ENCODE measurements at regions not wholly inside any gene's neighbourhood (a gene's known extent, or its start where the extent isn't known, plus 50 kb on each side); places are given as distances from the start of the nearest gene placed in this dataset.

DNA sequence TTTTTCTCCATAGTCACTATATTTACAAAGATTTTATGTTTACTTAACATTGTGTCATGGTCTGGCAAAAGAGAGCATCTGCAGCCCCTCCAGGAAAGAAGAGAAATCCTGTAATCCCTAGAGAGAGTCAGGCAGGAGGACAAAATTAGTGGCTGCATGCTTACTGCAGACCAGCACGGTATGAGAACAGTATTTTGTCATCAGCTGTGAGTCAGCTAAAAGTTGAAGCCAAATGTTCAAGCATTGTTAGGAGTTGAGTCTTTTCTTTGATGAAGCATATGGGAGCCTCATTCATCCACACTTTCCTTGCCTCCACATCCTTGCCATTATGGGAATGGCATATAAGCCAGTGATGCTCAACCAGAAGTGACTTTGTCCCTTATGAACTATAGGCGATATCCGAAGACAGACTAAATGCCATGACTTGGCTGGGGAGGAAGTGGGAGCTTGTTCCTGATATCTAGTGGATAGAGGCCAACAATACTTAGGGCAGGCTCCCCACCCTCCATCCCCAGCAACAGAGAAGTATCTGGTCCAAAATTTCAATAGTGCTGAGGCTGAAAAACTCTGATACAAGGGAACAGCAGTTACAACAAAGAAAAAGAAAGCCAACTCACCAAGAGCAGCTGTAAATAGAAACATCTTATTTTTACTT is 112.0 kb upstream of the OR5AK2 start (continued):
- TF ChIP-seq CTCF (conservative IDR thresholded peaks at IDR 0.05; ENCODE audit: low read depth in 2 of 2) (no peak), POLR2AphosphoS5 (IDR thresholded peaks at IDR 0.05; ENCODE audit: low read depth) (no peak), CREB1 (CRISPR knock-in tag; IDR thresholded peaks at IDR 0.05; ENCODE audit: low read depth) (no peak), ETS1 (IDR thresholded peaks at IDR 0.05) (no peak), ZNF114 (CRISPR knock-in tag; IDR thresholded peaks at IDR 0.05) (no peak), EZH2phosphoT487 (IDR thresholded peaks at IDR 0.05; ENCODE audit: unreplicated experiment) (no peak), STAT1 (IDR thresholded peaks at IDR 0.05; ENCODE audit: unreplicated experiment) (no peak)
- TF ChIP-seq, protein P1, sequence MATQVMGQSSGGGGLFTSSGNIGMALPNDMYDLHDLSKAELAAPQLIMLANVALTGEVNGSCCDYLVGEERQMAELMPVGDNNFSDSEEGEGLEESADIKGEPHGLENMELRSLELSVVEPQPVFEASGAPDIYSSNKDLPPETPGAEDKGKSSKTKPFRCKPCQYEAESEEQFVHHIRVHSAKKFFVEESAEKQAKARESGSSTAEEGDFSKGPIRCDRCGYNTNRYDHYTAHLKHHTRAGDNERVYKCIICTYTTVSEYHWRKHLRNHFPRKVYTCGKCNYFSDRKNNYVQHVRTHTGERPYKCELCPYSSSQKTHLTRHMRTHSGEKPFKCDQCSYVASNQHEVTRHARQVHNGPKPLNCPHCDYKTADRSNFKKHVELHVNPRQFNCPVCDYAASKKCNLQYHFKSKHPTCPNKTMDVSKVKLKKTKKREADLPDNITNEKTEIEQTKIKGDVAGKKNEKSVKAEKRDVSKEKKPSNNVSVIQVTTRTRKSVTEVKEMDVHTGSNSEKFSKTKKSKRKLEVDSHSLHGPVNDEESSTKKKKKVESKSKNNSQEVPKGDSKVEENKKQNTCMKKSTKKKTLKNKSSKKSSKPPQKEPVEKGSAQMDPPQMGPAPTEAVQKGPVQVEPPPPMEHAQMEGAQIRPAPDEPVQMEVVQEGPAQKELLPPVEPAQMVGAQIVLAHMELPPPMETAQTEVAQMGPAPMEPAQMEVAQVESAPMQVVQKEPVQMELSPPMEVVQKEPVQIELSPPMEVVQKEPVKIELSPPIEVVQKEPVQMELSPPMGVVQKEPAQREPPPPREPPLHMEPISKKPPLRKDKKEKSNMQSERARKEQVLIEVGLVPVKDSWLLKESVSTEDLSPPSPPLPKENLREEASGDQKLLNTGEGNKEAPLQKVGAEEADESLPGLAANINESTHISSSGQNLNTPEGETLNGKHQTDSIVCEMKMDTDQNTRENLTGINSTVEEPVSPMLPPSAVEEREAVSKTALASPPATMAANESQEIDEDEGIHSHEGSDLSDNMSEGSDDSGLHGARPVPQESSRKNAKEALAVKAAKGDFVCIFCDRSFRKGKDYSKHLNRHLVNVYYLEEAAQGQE (IDR thresholded peaks at IDR 0.05; ENCODE audit: unreplicated experiment) = no peak

- Mint-ChIP-seq H3K36me3 (ENCODE audit: low read depth) (peaks cover 4% of the 10 kb centered on the region; the same call in 1 of the 3 replicates), H3K27me3 (ENCODE audit: insufficient read depth, low read depth, poor library complexity) (no peaks in the 10 kb centered on the region), H3K9me3 (peaks cover 25% of the 10 kb centered on the region), H3K4me3 (no peak overlapping the region), H3K27ac (no peak overlapping the region), H3K4me1 (no peaks in the 10 kb centered on the region)
- H3K27ac ChIP-seq (ENCODE audit: low read depth) = no peak overlapping the region
- H2AFZ ChIP-seq = no peak overlapping the region
- DNase-seq (ENCODE audit: low spot score) (no peak), ATAC-seq (no peak)
- no peaks in the 10 kb centered on the region for H3K27me3 ChIP-seq (ENCODE audit: insufficient read depth)
- no peaks in the 10 kb centered on the region for H3K4me1 ChIP-seq (ENCODE audit: insufficient read depth)
- H3K36me3 ChIP-seq (ENCODE audit: insufficient read depth) = no peaks in the 10 kb centered on the region
- H4K20me1 ChIP-seq (replicated peaks; ENCODE audit: insufficient read depth) = no peaks in the 10 kb centered on the region
- no peaks in the 10 kb centered on the region for H3F3A ChIP-seq (replicated peaks; ENCODE audit: low read depth)
- no peaks in the 10 kb centered on the region; the same call in 1 of the 2 replicates for H3K9me2 ChIP-seq (ENCODE audit: insufficient read depth)
- H3K4me2 ChIP-seq = no peak overlapping the region
- no peak overlapping the region for H3K4me3 ChIP-seq
- no peaks in the 10 kb centered on the region for H3K79me2 ChIP-seq (replicated peaks; ENCODE audit: insufficient read depth)
- TF ChIP-seq CREB1 (CRISPR knock-in tag; IDR thresholded peaks at IDR 0.05; ENCODE audit: low read depth) (no peak), JUNB (IDR thresholded peaks at IDR 0.05; ENCODE audit: unreplicated experiment) (no peak), ZNF331 (CRISPR knock-in tag; IDR thresholded peaks at IDR 0.05; ENCODE audit: low read depth) (no peak), CTCF (conservative IDR thresholded peaks at IDR 0.05; ENCODE audit: low read depth in 2 of 2) (no peak)
- TF ChIP-seq, protein P1 (IDR thresholded peaks at IDR 0.05; ENCODE audit: unreplicated experiment) = no peak
These were observed 106.7 kb upstream of the OR9G4 start for GRCh38 chr11:56855217-56855616.

Data from GM23338 (cell line).